H9 (cell line): ENCODE measurements at regions not wholly inside any gene's neighbourhood (a gene's known extent, or its start where the extent isn't known, plus 50 kb on each side); places are given as distances from the start of the nearest gene placed in this dataset.

Experiments used
- DNase-seq: peaks from one replicate; pipeline ENCODE4 v3.0.0-alpha.2; 2017
- H2AFZ ChIP-seq: one replicate; pipeline ENCODE4 v1.6.1; 2013; ENCODE audit warnings: mild to moderate bottlenecking, low read length, control low read depth, moderate library complexity
- H2AK5ac ChIP-seq: 2 replicates; pipeline ENCODE4 v1.6.1; 2013; ENCODE audit warnings: low read length, control low read depth, mixed read lengths; ENCODE audit not compliant: insufficient read length
- H2BK120ac ChIP-seq: one replicate; pipeline ENCODE4 v1.6.1; 2013; ENCODE audit warnings: low read depth, mild to moderate bottlenecking, low read length, control low read depth, inconsistent platforms; ENCODE audit not compliant: poor library complexity, severe bottlenecking
- H2BK12ac ChIP-seq: 2 replicates; pipeline ENCODE4 v1.6.1; 2013; ENCODE audit warnings: low read length, control low read depth, mixed read lengths, low read depth; ENCODE audit not compliant: insufficient read length
- H2BK15ac ChIP-seq: 2 replicates; pipeline ENCODE4 v1.6.1; 2013; ENCODE audit warnings: low read depth, low read length, control low read depth
- H2BK20ac ChIP-seq: one replicate; pipeline ENCODE4 v1.6.1; 2013; ENCODE audit warnings: low read depth, mild to moderate bottlenecking, low read length, control low read depth, inconsistent platforms; ENCODE audit not compliant: poor library complexity, severe bottlenecking
- H2BK5ac ChIP-seq: 2 replicates; pipeline ENCODE4 v1.6.1; 2013; ENCODE audit warnings: low read length, control low read depth, mixed read lengths; ENCODE audit not compliant: insufficient read length
- H3K14ac ChIP-seq: 2 replicates; pipeline ENCODE4 v1.6.1; 2013; ENCODE audit warnings: low read length, control low read depth; ENCODE audit not compliant: insufficient read depth
- H3K18ac ChIP-seq: 2 replicates; pipeline ENCODE4 v1.6.1; 2013; ENCODE audit warnings: low read depth, mild to moderate bottlenecking, mixed read lengths, low read length, control low read depth; ENCODE audit not compliant: insufficient read length
- H3K23ac ChIP-seq: 2 replicates; pipeline ENCODE4 v1.6.1; 2013; ENCODE audit warnings: low read length, control low read depth, mixed read lengths, low read depth; ENCODE audit not compliant: insufficient read length
- H3K23me2 ChIP-seq: 2 replicates; pipeline ENCODE4 v1.6.1; 2013; ENCODE audit warnings: low read depth, mild to moderate bottlenecking, mixed read lengths, low read length, control low read depth; ENCODE audit not compliant: insufficient read length, poor library complexity, severe bottlenecking
- H3K27ac ChIP-seq: 2 replicates; pipeline ENCODE4 v1.5.1; 2013; ENCODE audit warnings: low read length, control low read depth, mixed read lengths, low read depth; ENCODE audit not compliant: insufficient read length
- H3K27me3 ChIP-seq: 2 replicates; pipeline ENCODE4 v1.6.1; 2013; ENCODE audit warnings: low read length, control low read depth, inconsistent platforms; ENCODE audit not compliant: insufficient read depth
- H3K4ac ChIP-seq: 2 replicates; pipeline ENCODE4 v1.6.1; 2013; ENCODE audit warnings: low read depth, mild to moderate bottlenecking, control low read depth, inconsistent platforms, low read length, moderate library complexity
- H3K4me1 ChIP-seq: 2 replicates; pipeline ENCODE4 v1.6.1; 2013; ENCODE audit warnings: low read length, control low read depth, inconsistent platforms; ENCODE audit not compliant: insufficient read depth
- H3K4me2 ChIP-seq: 2 replicates; pipeline ENCODE4 v1.6.1; 2013; ENCODE audit warnings: low read length, control low read depth, mixed read lengths; ENCODE audit not compliant: insufficient read length, insufficient read depth
- H3K56ac ChIP-seq: 2 replicates; pipeline ENCODE4 v1.6.1; 2013; ENCODE audit warnings: low read depth, mild to moderate bottlenecking, mixed read lengths, low read length, control low read depth; ENCODE audit not compliant: insufficient read length
- H3K79me1 ChIP-seq: 2 replicates; pipeline ENCODE4 v1.6.1; 2013; ENCODE audit warnings: low read depth, mild to moderate bottlenecking, moderate library complexity, low read length, control low read depth, inconsistent platforms; ENCODE audit not compliant: insufficient read depth, poor library complexity, severe bottlenecking
- H3K79me2 ChIP-seq: 2 replicates; pipeline ENCODE4 v1.6.1; 2013; ENCODE audit warnings: low read length, control low read depth, inconsistent platforms; ENCODE audit not compliant: insufficient read depth
- H3K9ac ChIP-seq: 2 replicates; pipeline ENCODE4 v1.6.1; 2013; ENCODE audit warnings: low read length, control low read depth, mixed read lengths; ENCODE audit not compliant: insufficient read length; ENCODE audit errors: extremely low read depth
- H3K9me3 ChIP-seq: one replicate; pipeline ENCODE4 v1.6.1; 2013; ENCODE audit warnings: low read depth, low read length, inconsistent platforms; ENCODE audit not compliant: control insufficient read depth
- H3T11ph ChIP-seq: one replicate; pipeline ENCODE4 v1.6.1; 2013; ENCODE audit warnings: mild to moderate bottlenecking, low read length, control low read depth, inconsistent platforms
- H4K20me1 ChIP-seq: one replicate; pipeline ENCODE4 v1.6.1; 2013; ENCODE audit not compliant: control insufficient read depth, insufficient read length, insufficient read depth
- H4K5ac ChIP-seq: 2 replicates; pipeline ENCODE4 v1.6.1; 2013; ENCODE audit warnings: low read depth, mild to moderate bottlenecking, mixed read lengths, low read length, control low read depth; ENCODE audit not compliant: insufficient read length
- H4K8ac ChIP-seq: replicated peaks from 2 replicates; pipeline ENCODE4 v1.6.1; 2013; ENCODE audit warnings: low read length, control low read depth, mixed read lengths, low read depth; ENCODE audit not compliant: insufficient read length
- H4K91ac ChIP-seq: 2 replicates; pipeline ENCODE4 v1.6.1; 2013; ENCODE audit warnings: low read depth, mild to moderate bottlenecking, moderate library complexity, mixed read lengths, low read length, control low read depth; ENCODE audit not compliant: insufficient read length
- H3K27ac Mint-ChIP-seq, 3 experiments: 2 replicates in 2 of 3; 3 replicates in 1 of 3; pipeline ENCODE4 v1.8.0; 2020 to 2021; ENCODE audit warnings: mixed read lengths in 3 of 3, mild to moderate bottlenecking in 1 of 3, moderate library complexity in 1 of 3
- H3K27me3 Mint-ChIP-seq: 2 replicates; pipeline ENCODE4 v1.8.0; 2021; ENCODE audit warnings: low read depth, mild to moderate bottlenecking, moderate library complexity, mixed read lengths
- H3K36me3 Mint-ChIP-seq, 3 experiments: 2 replicates in 2 of 3; 3 replicates in 1 of 3; pipeline ENCODE4 v1.8.0; 2020 to 2021; ENCODE audit warnings: low read depth in 3 of 3, mixed read lengths in 3 of 3; ENCODE audit not compliant: insufficient read depth in 1 of 3
- H3K4me1 Mint-ChIP-seq, 2 experiments: 2 replicates each; pipeline ENCODE4 v1.8.0; 2020; ENCODE audit warnings: mixed read lengths in 2 of 2
- H3K4me3 Mint-ChIP-seq, 2 experiments: 2 replicates in 1 of 2; 3 replicates in 1 of 2; pipeline ENCODE4 v1.8.0; 2020 to 2021; ENCODE audit warnings: mild to moderate bottlenecking in 2 of 2, mixed read lengths in 2 of 2, moderate library complexity in 1 of 2
- H3K9me3 Mint-ChIP-seq, 2 experiments: 2 replicates in 1 of 2; 3 replicates in 1 of 2; pipeline ENCODE4 v1.8.0; 2020; ENCODE audit warnings: mild to moderate bottlenecking in 2 of 2, mixed read lengths in 2 of 2, moderate library complexity in 1 of 2
- CTCF ChIP-seq: fragments of 200-600 bp; sonication (generic); conservative IDR thresholded peaks from 3 replicates; pipeline ENCODE4 v1.8.0; 2021; ENCODE audit warnings: antibody characterized with exemption, mild to moderate bottlenecking
- WGBS: extraction: QIAGEN DNeasy Blood & Tissue Kit; methylation state at CpG from one replicate; pipeline ENCODE4 v1.1.7; 2013; ENCODE audit warnings: missing lambda C conversion rate, low lambda C conversion rate, mixed read lengths; ENCODE audit not compliant: insufficient read length; ENCODE audit errors: extremely low coverage; 5-methylcytosine and 5-hydroxymethylcytosine counted together

- Histone ChIP-seq H4K8ac (no peak overlapping the region), H3K18ac (no peak overlapping the region), H3T11ph (no peak overlapping the region), H4K20me1 (no peaks in the 10 kb centered on the region), H3K4me2 (no peak overlapping the region), H3K56ac (no peak overlapping the region), H3K9me3 (no peaks in the 10 kb centered on the region), H3K4ac (no peak overlapping the region), H2BK20ac (no peak overlapping the region), H3K27me3 (no peaks in the 10 kb centered on the region), H3K4me1 (peaks cover 2% of the 10 kb centered on the region; the same call in 1 of the 2 replicates), H3K27ac (no peak overlapping the region), H4K5ac (no peak overlapping the region), H2BK12ac (no peak overlapping the region), H2BK5ac (no peak overlapping the region), H2AK5ac (no peak overlapping the region), H3K9ac (no peak overlapping the region), H2BK120ac (no peak overlapping the region), H3K23ac (no peak overlapping the region), H2AFZ (no peak overlapping the region), H3K79me1 (no peaks in the 10 kb centered on the region), H2BK15ac (no peak overlapping the region), H3K23me2 (no peaks in the 10 kb centered on the region), H4K91ac (no peak overlapping the region), H3K14ac (no peak overlapping the region), H3K79me2 (no peaks in the 10 kb centered on the region)
- Mint-ChIP-seq H3K27ac (no peak overlapping the region), H3K27me3 (no peaks in the 10 kb centered on the region; the same call in 1 of the 2 replicates), H3K4me1 (peaks cover 10 to 17% of the 10 kb centered on the region in 2 experiments; a peak in 3 of 4 replicates), H3K36me3 (no peaks in the 10 kb centered on the region), H3K4me3 (no peak overlapping the region), H3K9me3 (no peaks in the 10 kb centered on the region; a peak in 1 of 5 replicates)
- DNase-seq, result no peak
- WGBS, result no CpG with 5 or more reads among the region's 2 CpGs
- no peak for TF ChIP-seq CTCF
Observed at GRCh38 chr3:177459401-177459800, 262.1 kb upstream of the TBL1XR1 start.
